NB4 (cell line): ENCODE measurements at regions not wholly inside any gene's neighbourhood (a gene's known extent, or its start where the extent isn't known, plus 50 kb on each side); places are given as distances from the start of the nearest gene placed in this dataset.

Experiments
- MAX ChIP-seq: IDR thresholded peaks from 2 replicates; pipeline ENCODE4 v1.6.1; 2011; ENCODE audit warnings: low read depth, low read length
- POLR2A ChIP-seq: IDR thresholded peaks from 2 replicates; pipeline ENCODE4 v1.6.1; 2011; ENCODE audit warnings: mild to moderate bottlenecking; ENCODE audit not compliant: insufficient read length; ENCODE audit errors: extremely low read depth
- TF ChIP-seq, protein P1 (sequence below): IDR thresholded peaks from one replicate; pipeline ENCODE4 v1.5.1; 2012; ENCODE audit warnings: low read depth, low read length

DNA sequence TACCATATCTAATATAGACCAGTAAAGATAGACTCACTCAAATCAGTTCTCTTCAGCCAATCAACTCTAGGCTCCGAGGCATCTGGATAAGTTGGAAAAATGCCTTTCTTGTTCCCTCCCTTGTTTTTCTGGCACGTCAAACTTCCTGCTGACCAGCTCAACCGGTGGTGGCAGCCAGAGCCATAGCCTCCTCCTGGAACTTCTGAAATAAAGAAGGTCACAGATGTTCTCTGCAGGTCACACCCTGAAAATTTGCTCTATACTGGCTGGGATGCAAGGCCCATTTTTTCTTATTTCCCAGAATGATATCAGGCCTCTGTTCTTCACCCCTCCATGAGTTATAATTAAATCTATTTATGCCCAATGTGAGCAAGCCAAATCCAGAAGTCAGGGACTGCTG is 81.9 kb downstream of the BMP4 start:
- TF ChIP-seq, protein P1, sequence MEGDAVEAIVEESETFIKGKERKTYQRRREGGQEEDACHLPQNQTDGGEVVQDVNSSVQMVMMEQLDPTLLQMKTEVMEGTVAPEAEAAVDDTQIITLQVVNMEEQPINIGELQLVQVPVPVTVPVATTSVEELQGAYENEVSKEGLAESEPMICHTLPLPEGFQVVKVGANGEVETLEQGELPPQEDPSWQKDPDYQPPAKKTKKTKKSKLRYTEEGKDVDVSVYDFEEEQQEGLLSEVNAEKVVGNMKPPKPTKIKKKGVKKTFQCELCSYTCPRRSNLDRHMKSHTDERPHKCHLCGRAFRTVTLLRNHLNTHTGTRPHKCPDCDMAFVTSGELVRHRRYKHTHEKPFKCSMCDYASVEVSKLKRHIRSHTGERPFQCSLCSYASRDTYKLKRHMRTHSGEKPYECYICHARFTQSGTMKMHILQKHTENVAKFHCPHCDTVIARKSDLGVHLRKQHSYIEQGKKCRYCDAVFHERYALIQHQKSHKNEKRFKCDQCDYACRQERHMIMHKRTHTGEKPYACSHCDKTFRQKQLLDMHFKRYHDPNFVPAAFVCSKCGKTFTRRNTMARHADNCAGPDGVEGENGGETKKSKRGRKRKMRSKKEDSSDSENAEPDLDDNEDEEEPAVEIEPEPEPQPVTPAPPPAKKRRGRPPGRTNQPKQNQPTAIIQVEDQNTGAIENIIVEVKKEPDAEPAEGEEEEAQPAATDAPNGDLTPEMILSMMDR: no peak
- no peak for TF ChIP-seq POLR2A
- no peak for TF ChIP-seq MAX
